GM13977 (cell line): ENCODE measurements at regions not wholly inside any gene's neighbourhood (a gene's known extent, or its start where the extent isn't known, plus 50 kb on each side); places are given as distances from the start of the nearest gene placed in this dataset.

Source experiments
- DNase-seq: peaks from one replicate; pipeline ENCODE4 v3.0.0; 2012; ENCODE audit warnings: low spot score
- CTCF ChIP-seq: IDR thresholded peaks from 2 replicates; pipeline ENCODE4 v1.5.1; 2012; ENCODE audit warnings: mild to moderate bottlenecking, control low read depth; ENCODE audit not compliant: insufficient read depth; ENCODE audit errors: extremely low read depth, missing control alignments
- in situ Hi-C: fragments of 300-500 bp; cut with MboI; formaldehyde crosslinking; loops from one replicate; pipeline ENCODE4 v1.12.0; 2022; ENCODE audit warnings: low sequenced_read_pairs, low pct_unique_long_range_greater_than_20kb, mixed read lengths, inconsistent platforms; ENCODE audit not compliant: unreplicated experiment

GRCh38 chr4:65951177-65951576 lies 280.9 kb upstream of the EPHA5 start:
- in situ Hi-C loops = no loop called here
- TF ChIP-seq CTCF = no peak
- no peak for DNase-seq

GRCh38 chr4:65943076-65943475 lies 272.8 kb upstream of the EPHA5 start:
- in situ Hi-C loops = no loop called here
- no peak for TF ChIP-seq CTCF
- DNase-seq = no peak

- in situ Hi-C loops = no loop called here
- no peak for DNase-seq
- no peak for TF ChIP-seq CTCF
These were observed 254.6 kb upstream of the EPHA5 start for GRCh38 chr4:65924843-65925242.

GRCh38 chr4:65923616-65924015 lies 253.3 kb upstream of the EPHA5 start:
- no peak for DNase-seq
- in situ Hi-C loops = no loop called here
- no peak for TF ChIP-seq CTCF

- in situ Hi-C loops = no loop called here
- TF ChIP-seq CTCF = no peak
- no peak for DNase-seq
These were observed 250.9 kb upstream of the EPHA5 start for GRCh38 chr4:65921180-65921579.

- TF ChIP-seq CTCF = no peak
- in situ Hi-C loops = no loop called here
These were observed 248.6 kb upstream of the EPHA5 start for GRCh38 chr4:65918872-65919271.

GRCh38 chr4:65918212-65918611 lies 247.9 kb upstream of the EPHA5 start:
- in situ Hi-C loops = no loop called here
- TF ChIP-seq CTCF = no peak
- no peak for DNase-seq

More at GRCh38 chr4:65918872-65919271, 248.6 kb upstream of the EPHA5 start:
- DNase-seq = no peak
